Endothelial cell (in vitro differentiated cells): ENCODE measurements at regions not wholly inside any gene's neighbourhood (a gene's known extent, or its start where the extent isn't known, plus 50 kb on each side); places are given as distances from the start of the nearest gene placed in this dataset.
A peak's percentile ranks its signal among the peaks of the same experiment; 100 is the strongest.

ENCODE experiments used
- DNase-seq: peaks from one replicate; pipeline ENCODE4 v3.0.0; 2021; ENCODE audit warnings: low spot score
- H3K27ac Mint-ChIP-seq: one replicate; pipeline ENCODE4 v1.8.0; 2021; ENCODE audit warnings: mixed read lengths, inconsistent platforms; ENCODE audit not compliant: unreplicated experiment
- H3K27me3 Mint-ChIP-seq: one replicate; pipeline ENCODE4 v1.8.0; 2021; ENCODE audit warnings: mild to moderate bottlenecking, moderate library complexity, mixed read lengths, inconsistent platforms; ENCODE audit not compliant: unreplicated experiment
- H3K36me3 Mint-ChIP-seq: one replicate; pipeline ENCODE4 v1.8.0; 2021; ENCODE audit warnings: mild to moderate bottlenecking, low read depth, mixed read lengths, inconsistent platforms; ENCODE audit not compliant: unreplicated experiment
- H3K4me1 Mint-ChIP-seq: one replicate; pipeline ENCODE4 v1.8.0; 2021; ENCODE audit warnings: mild to moderate bottlenecking, mixed read lengths, inconsistent platforms; ENCODE audit not compliant: unreplicated experiment
- H3K4me3 Mint-ChIP-seq: one replicate; pipeline ENCODE4 v1.8.0; 2021; ENCODE audit warnings: mild to moderate bottlenecking, mixed read lengths, inconsistent platforms; ENCODE audit not compliant: unreplicated experiment
- H3K9me3 Mint-ChIP-seq: one replicate; pipeline ENCODE4 v1.8.0; 2021; ENCODE audit warnings: mixed read lengths, inconsistent platforms; ENCODE audit not compliant: unreplicated experiment
- CTCF ChIP-seq: fragments of 200-600 bp; sonication (generic); IDR thresholded peaks from one replicate; pipeline ENCODE4 v1.5.0; 2021; ENCODE audit warnings: antibody characterized with exemption; ENCODE audit not compliant: unreplicated experiment

- no peak overlapping the region for H3K27ac Mint-ChIP-seq
- no peak for DNase-seq
- H3K9me3 Mint-ChIP-seq = peaks cover 5% of the 10 kb centered on the region
- H3K4me1 Mint-ChIP-seq = no peaks in the 10 kb centered on the region
- H3K4me3 Mint-ChIP-seq = peak overlapping the region; percentile 21
- no peak for TF ChIP-seq CTCF
- no peaks in the 10 kb centered on the region for H3K36me3 Mint-ChIP-seq
- no peaks in the 10 kb centered on the region for H3K27me3 Mint-ChIP-seq
Observed at GRCh38 chr5:179430193-179431175, 85.2 kb upstream of the ADAMTS2 start.

- H3K9me3 Mint-ChIP-seq = no peaks in the 10 kb centered on the region
- DNase-seq = no peak
- H3K27ac Mint-ChIP-seq = no peak overlapping the region
- H3K27me3 Mint-ChIP-seq = peaks cover 3% of the 10 kb centered on the region
- no peak overlapping the region for H3K4me3 Mint-ChIP-seq
- TF ChIP-seq CTCF = no peak
- H3K36me3 Mint-ChIP-seq = no peaks in the 10 kb centered on the region
- no peaks in the 10 kb centered on the region for H3K4me1 Mint-ChIP-seq
Observed at GRCh38 chr5:179427676-179428056, 82.4 kb upstream of the ADAMTS2 start.

GRCh38 chr5:179427032-179427675, 81.9 kb upstream of the ADAMTS2 start:
- Mint-ChIP-seq H3K27me3 (peaks cover 3% of the 10 kb centered on the region), H3K36me3 (no peaks in the 10 kb centered on the region), H3K9me3 (no peaks in the 10 kb centered on the region), H3K4me1 (no peaks in the 10 kb centered on the region), H3K27ac (no peak overlapping the region), H3K4me3 (no peak overlapping the region)
- DNase-seq = no peak
- TF ChIP-seq CTCF = no peak

GRCh38 chr5:179422908-179423481, 77.7 kb upstream of the ADAMTS2 start:
- no peak overlapping the region for H3K27ac Mint-ChIP-seq
- H3K4me3 Mint-ChIP-seq = no peak overlapping the region
- peaks cover 3% of the 10 kb centered on the region for H3K27me3 Mint-ChIP-seq
- H3K9me3 Mint-ChIP-seq = no peaks in the 10 kb centered on the region
- DNase-seq = no peak
- no peaks in the 10 kb centered on the region for H3K36me3 Mint-ChIP-seq
- TF ChIP-seq CTCF = no peak
- no peaks in the 10 kb centered on the region for H3K4me1 Mint-ChIP-seq
